GM18909 (cell line): ENCODE measurements at regions not wholly inside any gene's neighbourhood (a gene's known extent, or its start where the extent isn't known, plus 50 kb on each side); places are given as distances from the start of the nearest gene placed in this dataset.
A peak's percentile ranks its signal among the peaks of the same experiment; 100 is the strongest.
"Not testable (repeated sequence)": the region's sequence is repeated elsewhere in the genome, so short reads cannot be mapped to it uniquely, and the experiment has no call there.

Source experiments
- ATAC-seq: cut with Tn5 transposase; IDR thresholded peaks from one replicate; pipeline ENCODE4 v1.9.1; 2021; ENCODE audit warnings: mild to moderate bottlenecking; ENCODE audit not compliant: unreplicated experiment, poor library complexity

GRCh38 chr17:70947636-70948565 is 778.6 kb downstream of the KCNJ2 start:
- no peak for ATAC-seq

GRCh38 chr17:70953140-70953539 is 783.8 kb downstream of the KCNJ2 start:
- ATAC-seq, result not testable (repeated sequence)

- ATAC-seq, result no peak
These were observed 786.1 kb downstream of the KCNJ2 start for GRCh38 chr17:70955441-70955840.

- ATAC-seq, result no peak
These were observed 787.4 kb downstream of the KCNJ2 start for GRCh38 chr17:70956726-70957125.

GRCh38 chr17:70961341-70961740 is 792.0 kb downstream of the KCNJ2 start:
- no peak for ATAC-seq

GRCh38 chr17:70968302-70968701 is 799.0 kb downstream of the KCNJ2 start:
- no peak for ATAC-seq

- ATAC-seq, result no peak
These were observed 800.2 kb downstream of the KCNJ2 start for GRCh38 chr17:70969521-70970034.

- no peak for ATAC-seq
These were observed 807.1 kb downstream of the KCNJ2 start for GRCh38 chr17:70976447-70976846.

GRCh38 chr17:70984873-70985272 is 815.5 kb downstream of the KCNJ2 start:
- ATAC-seq, result no peak

GRCh38 chr17:70987867-70988340 is 818.6 kb downstream of the KCNJ2 start:
- peak; percentile 73 for ATAC-seq

- no peak for ATAC-seq
These were observed 819.3 kb downstream of the KCNJ2 start for GRCh38 chr17:70988622-70989021.

GRCh38 chr17:70989280-70989679 is 819.9 kb downstream of the KCNJ2 start:
- no peak for ATAC-seq

GRCh38 chr17:70994194-70994593 is 824.9 kb downstream of the KCNJ2 start:
- no peak for ATAC-seq

- ATAC-seq, result no peak
These were observed 826.7 kb downstream of the KCNJ2 start for GRCh38 chr17:70995997-70996396.

GRCh38 chr17:71003736-71004135 is 834.4 kb downstream of the KCNJ2 start:
- no peak for ATAC-seq

- ATAC-seq, result no peak
These were observed 835.1 kb downstream of the KCNJ2 start for GRCh38 chr17:71004413-71004812.

GRCh38 chr17:71011391-71011790 is 842.1 kb downstream of the KCNJ2 start:
- ATAC-seq, result no peak

- no peak for ATAC-seq
These were observed 850.4 kb downstream of the KCNJ2 start for GRCh38 chr17:71019699-71020098.

GRCh38 chr17:71022758-71023157 is 853.4 kb downstream of the KCNJ2 start:
- no peak for ATAC-seq

GRCh38 chr17:71023249-71024030 is 854.1 kb downstream of the KCNJ2 start:
- ATAC-seq, result no peak

- no peak for ATAC-seq
These were observed 854.8 kb downstream of the KCNJ2 start for GRCh38 chr17:71024172-71024571.
